ENCODE measurements at regions not wholly inside any gene's neighbourhood (a gene's known extent, or its start where the extent isn't known, plus 50 kb on each side); places are given as distances from the start of the nearest gene placed in this dataset.

- TF ChIP-seq POLR2AphosphoS5 (IDR thresholded peaks at IDR 0.05), result no peak
- no peak for TF ChIP-seq CTCF (IDR thresholded peaks at IDR 0.05)
- TF ChIP-seq POLR2A (IDR thresholded peaks at IDR 0.05; ENCODE audit: low read depth), result no peak
- TF ChIP-seq EP300 (IDR thresholded peaks at IDR 0.05), result no peak
These were observed 1086.9 kb downstream of the XPNPEP1 start for GRCh38 chr10:108836362-108836761.
